ENCODE measurements at regions not wholly inside any gene's neighbourhood (a gene's known extent, or its start where the extent isn't known, plus 50 kb on each side); places are given as distances from the start of the nearest gene placed in this dataset.
"Not testable (repeated sequence)": the region's sequence is repeated elsewhere in the genome, so short reads cannot be mapped to it uniquely, and the experiment has no call there.

DNA sequence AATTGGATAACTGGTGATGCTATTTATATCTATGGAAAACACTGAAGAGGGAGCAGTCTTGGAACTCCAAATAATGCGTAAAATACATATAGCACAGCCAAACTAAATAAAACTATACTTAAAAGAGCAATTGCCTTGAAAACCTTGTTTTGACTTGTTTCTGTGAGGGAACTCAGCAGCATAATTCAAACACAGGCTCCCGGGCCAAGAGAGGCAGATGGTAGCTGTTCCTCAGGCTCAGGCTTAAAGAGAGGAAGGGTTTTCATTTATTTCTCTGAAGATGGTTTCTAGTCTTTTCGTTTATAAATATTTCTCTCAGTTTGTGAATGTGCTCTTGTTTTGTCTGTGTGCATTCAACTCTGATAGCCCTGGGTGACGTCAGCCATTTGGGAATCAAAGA lies 82.4 kb downstream of the FANCF start:
- Histone ChIP-seq H3K27me3 (no peaks in the 10 kb centered on the region), H3K9me3 (no peaks in the 10 kb centered on the region), H3K4me3 (no peak overlapping the region), H3K27ac (no peak overlapping the region), H3K4me1 (no peaks in the 10 kb centered on the region), H3K36me3 (replicated peaks in 1 of 2; ENCODE audit: insufficient read depth in 1 of 2, low read depth in 2 of 2) (no peaks in the 10 kb centered on the region)
- ATAC-seq (no peak), DNase-seq (no peak)
- 52 to 57% methylated on average over 4 of the region's 4 CpGs for WGBS, 2 donors
- intact Hi-C loops (cut with DNase I), result no loop called here
- TF ChIP-seq POLR2A (IDR thresholded peaks at IDR 0.05), result no peak
- TF ChIP-seq, protein P1, sequence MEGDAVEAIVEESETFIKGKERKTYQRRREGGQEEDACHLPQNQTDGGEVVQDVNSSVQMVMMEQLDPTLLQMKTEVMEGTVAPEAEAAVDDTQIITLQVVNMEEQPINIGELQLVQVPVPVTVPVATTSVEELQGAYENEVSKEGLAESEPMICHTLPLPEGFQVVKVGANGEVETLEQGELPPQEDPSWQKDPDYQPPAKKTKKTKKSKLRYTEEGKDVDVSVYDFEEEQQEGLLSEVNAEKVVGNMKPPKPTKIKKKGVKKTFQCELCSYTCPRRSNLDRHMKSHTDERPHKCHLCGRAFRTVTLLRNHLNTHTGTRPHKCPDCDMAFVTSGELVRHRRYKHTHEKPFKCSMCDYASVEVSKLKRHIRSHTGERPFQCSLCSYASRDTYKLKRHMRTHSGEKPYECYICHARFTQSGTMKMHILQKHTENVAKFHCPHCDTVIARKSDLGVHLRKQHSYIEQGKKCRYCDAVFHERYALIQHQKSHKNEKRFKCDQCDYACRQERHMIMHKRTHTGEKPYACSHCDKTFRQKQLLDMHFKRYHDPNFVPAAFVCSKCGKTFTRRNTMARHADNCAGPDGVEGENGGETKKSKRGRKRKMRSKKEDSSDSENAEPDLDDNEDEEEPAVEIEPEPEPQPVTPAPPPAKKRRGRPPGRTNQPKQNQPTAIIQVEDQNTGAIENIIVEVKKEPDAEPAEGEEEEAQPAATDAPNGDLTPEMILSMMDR (IDR thresholded peaks at IDR 0.05), result no peak

DNA sequence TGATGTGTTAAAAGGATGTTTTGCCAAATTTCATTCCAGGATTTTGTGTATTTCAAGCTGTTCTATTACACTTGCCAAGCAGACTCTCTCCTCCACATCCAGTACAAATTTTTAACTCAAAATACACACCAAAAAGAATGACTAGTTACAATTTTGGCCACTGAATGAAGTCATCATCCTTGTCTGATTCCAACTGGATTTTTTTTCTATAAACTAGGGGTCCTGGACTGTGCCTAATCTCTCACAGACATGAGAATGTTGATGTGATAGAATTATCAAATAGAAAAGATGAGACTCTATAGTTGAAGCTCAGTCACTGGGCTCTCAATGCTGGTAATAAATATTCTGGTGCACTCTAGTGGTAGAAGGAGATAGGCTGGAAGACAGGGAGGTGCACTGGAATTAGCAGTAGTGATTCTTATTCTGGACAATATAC lies 85.8 kb downstream of the FANCF start:
- TF ChIP-seq, protein P1 (IDR thresholded peaks at IDR 0.05), result peak; percentile 52 to 75 (median 61)
- no peak for TF ChIP-seq POLR2A (IDR thresholded peaks at IDR 0.05)
- H3K27me3 ChIP-seq, result no peaks in the 10 kb centered on the region
- no peaks in the 10 kb centered on the region for H3K36me3 ChIP-seq (replicated peaks in 1 of 2; ENCODE audit: insufficient read depth in 1 of 2, low read depth in 2 of 2)
- H3K4me3 ChIP-seq, result no peak overlapping the region
- H3K9me3 ChIP-seq, result no peaks in the 10 kb centered on the region
- ATAC-seq, result peak; percentile 71
- intact Hi-C loops (cut with DNase I), result loop anchor here (10.0 kb wide), 1 partner anchor 195 kb away; no protein-coding TSS in a partner anchor
- no peaks in the 10 kb centered on the region for H3K4me1 ChIP-seq
- DNase-seq, result peak in 2 of 4 donors; percentile 7 to 22
- no peak overlapping the region for H3K27ac ChIP-seq

DNA sequence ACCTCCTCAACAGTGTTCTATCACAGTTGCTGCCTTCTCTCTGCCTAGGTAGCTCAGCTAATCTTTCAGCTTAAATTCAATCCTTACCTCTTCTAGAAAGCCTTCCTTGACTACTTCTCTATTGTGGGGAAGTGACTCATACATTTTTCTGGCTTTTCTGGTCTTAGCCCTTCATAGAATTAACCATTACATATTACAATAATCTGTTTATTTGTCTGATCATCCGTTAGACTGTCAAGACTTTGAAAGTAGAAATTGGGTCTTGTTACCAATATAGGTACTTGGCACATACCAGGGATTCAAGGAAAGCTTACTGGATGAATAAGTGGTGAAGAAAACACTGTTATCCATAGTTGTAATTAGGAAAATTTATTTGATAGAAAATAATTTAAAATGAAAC lies 89.6 kb downstream of the FANCF start:
- no peaks in the 10 kb centered on the region for H3K36me3 ChIP-seq (replicated peaks in 1 of 2; ENCODE audit: insufficient read depth in 1 of 2, low read depth in 2 of 2)
- no peak overlapping the region for H3K4me3 ChIP-seq
- intact Hi-C loops (cut with DNase I), result loop anchor here (10.0 kb wide), 1 partner anchor 191 kb away; no protein-coding TSS in a partner anchor
- DNase-seq (no peak), ATAC-seq (no peak)
- 0 to 39% methylated on average over 1 of the region's 1 CpG for WGBS, 2 donors
- H3K27ac ChIP-seq, result no peak overlapping the region
- no peaks in the 10 kb centered on the region for H3K4me1 ChIP-seq
- no peak for TF ChIP-seq POLR2A (IDR thresholded peaks at IDR 0.05)
- TF ChIP-seq, protein P1 (IDR thresholded peaks at IDR 0.05), result no peak
- H3K27me3 ChIP-seq, result no peaks in the 10 kb centered on the region
- H3K9me3 ChIP-seq, result no peaks in the 10 kb centered on the region

DNA sequence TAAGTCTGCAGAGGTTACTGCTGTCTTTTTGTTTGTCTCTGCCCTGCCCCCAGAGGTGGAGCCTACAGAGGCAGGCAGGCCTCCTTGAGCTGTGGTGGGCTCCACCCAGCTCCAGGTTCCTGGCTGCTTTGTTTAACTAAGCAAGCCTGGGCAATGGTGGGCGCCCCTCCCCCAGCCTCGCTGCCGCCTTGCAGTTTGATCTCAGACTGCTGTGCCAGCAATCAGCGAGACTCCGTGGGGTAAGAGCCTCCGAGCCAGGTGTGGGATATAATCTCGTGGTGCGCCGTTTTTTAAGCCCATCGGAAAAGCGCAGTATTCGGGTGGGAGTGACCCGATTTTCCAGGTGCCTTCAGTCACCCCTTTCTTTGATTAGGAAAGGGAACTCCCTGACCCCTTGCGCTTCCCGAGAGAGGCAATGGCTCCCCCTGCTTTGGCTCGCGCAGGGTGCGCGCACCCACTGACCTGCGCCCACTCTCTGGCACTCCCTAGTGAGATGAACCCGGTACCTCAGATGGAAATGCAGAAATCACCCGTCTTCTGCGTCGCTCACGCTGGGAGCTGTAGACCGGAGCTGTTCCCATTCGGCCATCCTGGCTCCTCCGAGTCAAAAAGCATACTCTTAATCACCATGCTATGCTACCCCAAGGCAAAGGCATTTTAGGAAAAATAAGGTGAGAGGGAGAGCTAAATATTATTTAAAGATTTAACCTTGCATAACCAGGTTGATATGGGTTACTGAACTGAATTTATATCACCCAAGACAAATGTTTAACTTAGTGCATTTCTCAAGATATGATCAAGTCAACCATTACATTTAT lies 96.8 kb downstream of the FANCF start:
- intact Hi-C loops (cut with DNase I); ATAC-seq; H3K36me3 ChIP-seq (replicated peaks in 1 of 2; ENCODE audit: insufficient read depth in 1 of 2, low read depth in 2 of 2); H3K4me3 ChIP-seq; H3K4me1 ChIP-seq; H3K27ac ChIP-seq; DNase-seq; H3K9me3 ChIP-seq; H3K27me3 ChIP-seq: not testable (repeated sequence)
- 64 to 70% methylated on average over 27 to 28 of the region's 28 CpGs for WGBS, 2 donors

DNA sequence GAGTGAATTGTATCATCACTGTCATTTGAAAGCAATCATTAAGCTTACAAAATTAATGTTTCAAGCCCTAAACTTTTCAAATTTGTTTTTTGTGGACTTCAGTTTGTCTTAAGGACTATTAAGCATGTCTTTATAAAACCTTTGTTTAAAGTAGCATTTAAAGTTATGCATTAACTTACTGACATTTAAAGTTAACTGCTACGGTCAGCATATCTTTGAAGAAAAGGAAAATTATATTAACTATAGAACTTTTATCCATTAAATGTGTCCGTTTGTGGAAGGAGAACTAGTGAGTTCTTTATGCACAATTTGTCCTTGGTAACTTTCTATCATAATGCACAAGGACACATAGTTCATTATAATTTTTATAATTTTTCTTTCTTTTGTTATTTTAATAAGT lies 103.4 kb downstream of the FANCF start:
- intact Hi-C loops (cut with DNase I), result no loop called here
- Histone ChIP-seq H3K27me3 (no peaks in the 10 kb centered on the region), H3K9me3 (no peaks in the 10 kb centered on the region), H3K4me3 (no peak overlapping the region), H3K4me1 (no peaks in the 10 kb centered on the region), H3K27ac (no peak overlapping the region), H3K36me3 (replicated peaks in 1 of 2; ENCODE audit: insufficient read depth in 1 of 2, low read depth in 2 of 2) (no peaks in the 10 kb centered on the region)
- WGBS, 2 donors, result 39 to 57% methylated on average over 2 of the region's 2 CpGs
- no peak for TF ChIP-seq POLR2A (IDR thresholded peaks at IDR 0.05)
- TF ChIP-seq, protein P1 (IDR thresholded peaks at IDR 0.05), result no peak
- ATAC-seq (no peak), DNase-seq (no peak)

All from body of pancreas (tissue), 4 donors.